Common myeloid progenitor, CD34-positive (primary cell): ENCODE measurements at regions not wholly inside any gene's neighbourhood (a gene's known extent, or its start where the extent isn't known, plus 50 kb on each side); places are given as distances from the start of the nearest gene placed in this dataset.

ENCODE experiments used
- CTCF ChIA-PET: fragments of 350-600 bp; sonication (Branson Sonifier 250); formaldehyde crosslinking; loops from one replicate; lab custom pipeline; 2021; ENCODE audit warnings: antibody characterized with exemption; lab: Charles Lee
- POLR2A ChIA-PET: fragments of 350-600 bp; sonication (Branson Sonifier 250); formaldehyde crosslinking; loops from one replicate; lab custom pipeline; 2021; ENCODE audit warnings: antibody characterized with exemption; lab: Charles Lee
- DNase-seq, 3 donors: peaks; one replicate each; pipeline versions ENCODE4 v3.0.0 to v3.0.0-alpha.2; 2013
- H3K27ac ChIP-seq, 2 experiments: 1 replicate in 1 of 2; 2 replicates in 1 of 2; pipeline ENCODE4 v1.7.0; 2013; ENCODE audit warnings: inconsistent platforms in 2 of 2, low read length in 2 of 2, mild to moderate bottlenecking in 2 of 2, low read depth in 1 of 2, moderate library complexity in 1 of 2; ENCODE audit not compliant: severe bottlenecking in 2 of 2, insufficient read depth in 1 of 2, poor library complexity in 1 of 2
- H3K27me3 ChIP-seq, 5 experiments: replicated peaks in 2 of 5; 1 replicate in 3 of 5; 2 replicates in 2 of 5; pipeline versions ENCODE4 v1.6.1 to v1.7.0; 2013; ENCODE audit warnings: low read length in 4 of 5, mild to moderate bottlenecking in 2 of 5, moderate library complexity in 2 of 5, inconsistent platforms in 1 of 5; ENCODE audit not compliant: insufficient read depth in 5 of 5, control insufficient read depth in 4 of 5
- H3K36me3 ChIP-seq, 4 experiments: 1 replicate in 2 of 4; 2 replicates in 2 of 4; pipeline versions ENCODE4 v1.6.1 to v1.7.0; 2013; ENCODE audit warnings: low read length in 3 of 4, control low read depth in 1 of 4, mild to moderate bottlenecking in 1 of 4; ENCODE audit not compliant: control insufficient read depth in 4 of 4, insufficient read depth in 4 of 4
- H3K4me1 ChIP-seq, 4 experiments: 1 replicate in 3 of 4; 2 replicates in 1 of 4; pipeline versions ENCODE4 v1.6.1 to v1.7.1; 2013; ENCODE audit warnings: low read length in 3 of 4, mild to moderate bottlenecking in 3 of 4, control low read depth in 1 of 4, inconsistent platforms in 1 of 4, moderate library complexity in 1 of 4; ENCODE audit not compliant: control insufficient read depth in 4 of 4, insufficient read depth in 4 of 4; ENCODE audit errors: control extremely low read depth in 1 of 4
- H3K4me3 ChIP-seq, 7 experiments: 1 replicate in 4 of 7; 2 replicates in 3 of 7; pipeline versions ENCODE4 v1.5.1 to v1.7.0; 2013; ENCODE audit warnings: mild to moderate bottlenecking in 7 of 7, low read length in 6 of 7, moderate library complexity in 6 of 7, inconsistent platforms in 2 of 7, low read depth in 2 of 7, control low read depth in 1 of 7; ENCODE audit not compliant: insufficient read depth in 4 of 7, control insufficient read depth in 1 of 7; ENCODE audit errors: extremely low read depth in 1 of 7
- H3K9me3 ChIP-seq, 5 experiments: 1 replicate in 4 of 5; 2 replicates in 1 of 5; pipeline versions ENCODE4 v1.6.1 to v1.7.1; 2013; ENCODE audit warnings: low read length in 4 of 5, mild to moderate bottlenecking in 2 of 5, inconsistent platforms in 1 of 5, low read depth in 1 of 5, moderate library complexity in 1 of 5; ENCODE audit not compliant: control insufficient read depth in 4 of 5, insufficient read depth in 2 of 5; ENCODE audit errors: control extremely low read depth in 1 of 5
- WGBS: methylation state at CpG from one replicate; pipeline ENCODE4 v1.1.5; 2013; ENCODE audit not compliant: insufficient coverage; 5-methylcytosine and 5-hydroxymethylcytosine counted together

DNA sequence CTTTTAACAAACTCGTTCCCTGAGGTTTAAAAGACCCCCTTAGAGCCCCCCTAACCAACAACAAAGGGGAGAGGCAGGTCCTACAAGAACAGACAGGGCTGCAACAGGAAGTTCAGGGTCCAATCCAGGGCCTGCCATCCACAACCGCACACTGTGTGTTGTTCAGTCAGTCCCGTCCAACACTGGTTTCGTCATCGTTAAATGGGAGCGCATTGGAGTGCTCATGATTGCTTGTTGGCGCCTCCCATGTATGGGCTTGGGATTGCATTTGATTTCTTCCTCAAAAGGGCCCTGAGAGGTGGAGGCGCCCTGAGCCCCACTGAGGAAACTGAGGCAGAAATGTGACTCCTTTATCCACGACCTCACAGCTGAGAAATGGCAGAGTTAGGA is 174.1 kb downstream of the MN1 start:
- DNase-seq = no peak
- Histone ChIP-seq H3K36me3 (no peaks in the 10 kb centered on the region), H3K4me1 (peaks cover 0 to 4% (median 3%) of the 10 kb centered on the region in 4 experiments), H3K4me3 (no peak overlapping the region), H3K27ac (no peak overlapping the region), H3K9me3 (no peaks in the 10 kb centered on the region), H3K27me3 (no peaks in the 10 kb centered on the region)
- POLR2A ChIA-PET = no interaction called here
- CTCF ChIA-PET = no interaction called here
- WGBS = 95% methylated on average over 9 of the region's 9 CpGs

DNA sequence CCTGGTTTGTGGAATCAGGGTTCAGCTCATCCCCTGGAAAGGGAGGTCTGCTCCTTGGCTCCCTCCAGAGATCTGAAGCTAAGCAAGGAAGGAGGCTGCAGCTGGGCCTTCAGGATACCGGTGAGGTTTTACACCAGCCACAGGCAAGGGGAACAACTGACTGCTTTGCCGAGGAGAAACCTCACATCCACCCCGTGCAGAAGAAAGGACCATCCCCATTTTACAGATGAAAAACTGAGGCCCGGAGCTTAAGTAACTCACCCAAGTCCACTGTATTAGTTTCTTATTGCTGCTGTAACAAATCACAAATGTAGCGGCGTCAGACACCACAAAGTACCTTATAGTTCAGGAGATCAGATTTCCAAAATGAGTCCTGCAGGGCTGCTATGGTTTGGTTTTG is 173.7 kb downstream of the MN1 start:
- ChIA-PET POLR2A (no interaction called here), CTCF (no interaction called here)
- WGBS = 74% methylated on average over 5 of the region's 6 CpGs
- H3K27ac ChIP-seq = no peak overlapping the region
- no peaks in the 10 kb centered on the region for H3K27me3 ChIP-seq
- no peak overlapping the region for H3K4me3 ChIP-seq
- no peak for DNase-seq
- peaks cover 0 to 8% (median 7%) of the 10 kb centered on the region in 4 experiments for H3K4me1 ChIP-seq
- no peaks in the 10 kb centered on the region for H3K36me3 ChIP-seq
- H3K9me3 ChIP-seq = no peaks in the 10 kb centered on the region

GRCh38 chr22:27628341-27628740 is 173.2 kb downstream of the MN1 start:
- peak in 2 of 3 donors; percentile 32 to 47 for DNase-seq
- H3K27ac ChIP-seq = no peak overlapping the region
- no peaks in the 10 kb centered on the region for H3K9me3 ChIP-seq
- CTCF ChIA-PET = no interaction called here
- no peaks in the 10 kb centered on the region for H3K36me3 ChIP-seq
- H3K4me3 ChIP-seq = no peak overlapping the region
- WGBS = 83% methylated on average over 5 of the region's 8 CpGs
- H3K27me3 ChIP-seq = no peaks in the 10 kb centered on the region
- H3K4me1 ChIP-seq = peaks cover 0 to 13% (median 12%) of the 10 kb centered on the region in 4 experiments
- POLR2A ChIA-PET = no interaction called here

- no peaks in the 10 kb centered on the region for H3K9me3 ChIP-seq
- no peak for DNase-seq
- ChIA-PET POLR2A (no interaction called here), CTCF (no interaction called here)
- no peaks in the 10 kb centered on the region for H3K27me3 ChIP-seq
- no peak overlapping the region for H3K4me3 ChIP-seq
- H3K4me1 ChIP-seq = peaks cover 0 to 19% (median 17%) of the 10 kb centered on the region in 4 experiments
- no peaks in the 10 kb centered on the region for H3K36me3 ChIP-seq
- H3K27ac ChIP-seq = no peak overlapping the region
- WGBS = 98% methylated on average over 8 of the region's 9 CpGs
Observed at GRCh38 chr22:27628891-27629631, 172.5 kb downstream of the MN1 start.

DNA sequence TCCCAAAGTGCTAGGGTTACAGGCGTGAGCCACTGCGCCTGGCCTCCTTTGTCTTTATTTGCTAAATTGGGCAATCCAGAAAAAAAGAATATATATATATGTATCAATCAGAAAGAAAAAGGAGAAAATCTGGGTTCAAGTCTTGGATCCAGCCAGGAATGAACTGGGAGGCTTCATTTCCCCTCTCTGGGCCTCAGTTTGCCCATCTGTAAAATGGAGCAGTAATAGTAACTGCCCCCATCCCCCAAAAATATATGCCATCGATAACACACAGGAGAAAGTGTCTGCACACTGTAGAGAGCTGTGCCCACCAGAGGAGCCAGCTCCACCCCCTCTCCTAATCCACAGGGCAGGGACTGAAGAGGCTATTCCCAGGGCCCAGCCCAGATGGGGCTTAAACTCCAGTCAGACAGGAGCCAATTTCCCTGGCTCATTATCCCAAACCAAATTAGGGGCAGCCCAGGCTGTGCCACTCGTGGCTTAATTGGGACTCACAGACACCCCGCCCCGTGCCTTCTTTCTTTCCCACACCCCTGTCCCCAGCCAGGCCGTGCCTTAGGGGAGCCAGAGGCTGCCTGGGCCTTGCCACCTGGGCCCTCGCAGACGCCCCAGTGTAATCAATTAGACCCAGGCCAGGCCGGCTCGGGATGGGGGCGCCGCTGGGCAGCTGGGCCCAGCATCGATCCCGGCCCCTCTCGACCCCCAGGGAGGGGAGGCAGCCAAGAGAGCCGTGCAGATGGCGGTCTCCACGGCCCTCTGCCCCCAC is 171.5 kb downstream of the MN1 start:
- CTCF ChIA-PET = no interaction called here
- H3K9me3 ChIP-seq = no peaks in the 10 kb centered on the region
- POLR2A ChIA-PET = interaction anchor here (0.6 kb wide), 2 partner anchors 49 to 157 kb away, joined by 4 read pairs; no protein-coding TSS in a partner anchor
- no peak overlapping the region for H3K4me3 ChIP-seq
- H3K36me3 ChIP-seq = no peaks in the 10 kb centered on the region
- H3K27me3 ChIP-seq = no peaks in the 10 kb centered on the region
- H3K4me1 ChIP-seq = peaks cover 0 to 19% (median 17%) of the 10 kb centered on the region in 4 experiments
- 98% methylated on average over 6 of the region's 19 CpGs for WGBS
- no peak overlapping the region for H3K27ac ChIP-seq
- DNase-seq = no peak

GRCh38 chr22:27630754-27631153 is 170.8 kb downstream of the MN1 start:
- CTCF ChIA-PET = no interaction called here
- H3K36me3 ChIP-seq = no peaks in the 10 kb centered on the region
- H3K27me3 ChIP-seq = no peaks in the 10 kb centered on the region
- no peak for DNase-seq
- 100% methylated on average over 1 of the region's 5 CpGs for WGBS
- no peak overlapping the region for H3K27ac ChIP-seq
- peaks cover 0 to 19% (median 17%) of the 10 kb centered on the region in 4 experiments for H3K4me1 ChIP-seq
- POLR2A ChIA-PET = interaction anchor here (0.6 kb wide), 2 partner anchors 49 to 157 kb away, joined by 4 read pairs; no protein-coding TSS in a partner anchor
- no peaks in the 10 kb centered on the region for H3K9me3 ChIP-seq
- H3K4me3 ChIP-seq = no peak overlapping the region

DNA sequence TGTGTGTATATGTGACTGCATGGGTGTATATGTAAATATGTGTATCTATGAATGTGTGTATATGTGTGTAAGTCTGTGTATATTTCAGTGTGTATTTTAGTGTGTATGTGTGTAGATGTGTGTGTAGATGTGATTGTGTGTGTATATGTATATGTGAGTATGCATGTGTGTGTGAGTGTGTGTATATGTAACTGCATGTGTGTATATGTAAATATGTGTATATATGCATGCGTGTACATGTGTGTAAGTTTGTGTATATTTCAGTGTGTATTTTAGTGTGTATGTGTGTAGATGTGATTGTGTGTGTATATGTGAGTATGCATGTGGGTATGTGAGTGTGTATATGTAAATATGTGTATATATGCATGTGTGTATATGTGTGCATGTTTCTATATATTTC is 169.9 kb downstream of the MN1 start:
- ChIA-PET CTCF (no interaction called here), POLR2A (no interaction called here)
- peak in 1 of 3 donors; percentile 44 for DNase-seq
- Histone ChIP-seq H3K4me1 (peaks cover 0 to 19% (median 17%) of the 10 kb centered on the region in 4 experiments), H3K36me3 (no peaks in the 10 kb centered on the region), H3K9me3 (no peaks in the 10 kb centered on the region), H3K27me3 (no peaks in the 10 kb centered on the region), H3K4me3 (no peak overlapping the region), H3K27ac (no peak overlapping the region)
- 100% methylated on average over 1 of the region's 1 CpG for WGBS
